H1 (cell line): ENCODE measurements at regions not wholly inside any gene's neighbourhood (a gene's known extent, or its start where the extent isn't known, plus 50 kb on each side); places are given as distances from the start of the nearest gene placed in this dataset.

Source experiments
- HDAC2 ChIP-seq, 2 experiments: fragments of 300-600 bp in 1 of 2; sonication (generic) in 1 of 2; IDR thresholded peaks; 2 replicates each; pipeline ENCODE4 v1.6.1; 2011 to 2012; ENCODE audit warnings: low read depth in 2 of 2, low read length in 2 of 2, mild to moderate bottlenecking in 2 of 2, moderate library complexity in 2 of 2, borderline replicate concordance in 1 of 2, inconsistent platforms in 1 of 2
- TAF1 ChIP-seq: IDR thresholded peaks from 2 replicates; pipeline ENCODE4 v1.6.1; 2011; ENCODE audit warnings: mild to moderate bottlenecking, low read depth, low read length

GRCh38 chr4:127212701-127213100 lies 420.1 kb upstream of the INTU start (continued):
- TF ChIP-seq HDAC2 (IDR thresholded peaks at IDR 0.05; ENCODE audit: borderline replicate concordance in 1 of 2, low read depth in 2 of 2, low read length in 2 of 2) (no peak), TAF1 (no peak)
